H1 (cell line): ENCODE measurements at regions not wholly inside any gene's neighbourhood (a gene's known extent, or its start where the extent isn't known, plus 50 kb on each side); places are given as distances from the start of the nearest gene placed in this dataset.

ENCODE experiments used
- CHD1 ChIP-seq: IDR thresholded peaks from 2 replicates; pipeline ENCODE4 v1.6.1; 2012; ENCODE audit warnings: low read depth, low read length, improper control_type of control experiment
- EP300 ChIP-seq, 2 experiments: IDR thresholded peaks; 1 replicate in 1 of 2; 2 replicates in 1 of 2; pipeline ENCODE4 v1.6.1; 2011 to 2012; ENCODE audit warnings: low read depth in 2 of 2, low read length in 2 of 2, mild to moderate bottlenecking in 2 of 2, borderline replicate concordance in 1 of 2, inconsistent platforms in 1 of 2, moderate library complexity in 1 of 2
- EZH2 ChIP-seq: fragments of 200-600 bp; sonication (generic); IDR thresholded peaks from 2 replicates; pipeline ENCODE4 v1.7.1; 2012; ENCODE audit warnings: low read depth, mild to moderate bottlenecking, moderate library complexity, low read length, inconsistent platforms; ENCODE audit not compliant: severe bottlenecking
- NRF1 ChIP-seq: IDR thresholded peaks from 2 replicates; pipeline ENCODE4 v1.6.1; 2011; ENCODE audit warnings: mild to moderate bottlenecking, low read depth, low read length, improper control_type of control experiment
- POLR2A ChIP-seq, 2 experiments: IDR thresholded peaks; 1 replicate in 1 of 2; 2 replicates in 1 of 2; pipeline ENCODE4 v1.6.1; 2011; ENCODE audit warnings: low read depth in 2 of 2, low read length in 2 of 2, mild to moderate bottlenecking in 2 of 2; ENCODE audit errors: control extremely low read depth in 1 of 2
- POLR2AphosphoS5 ChIP-seq: IDR thresholded peaks from 2 replicates; pipeline ENCODE4 v1.6.1; 2011; ENCODE audit warnings: low read depth, low read length
- RNF2 ChIP-seq: fragments of 200-900, 300-1000 bp; sonication (generic); IDR thresholded peaks from 2 replicates; pipeline ENCODE4 v1.7.1; 2016; ENCODE audit warnings: borderline replicate concordance, low read depth, mild to moderate bottlenecking, antibody characterized with exemption, low read length; ENCODE audit not compliant: poor library complexity, severe bottlenecking; ENCODE audit errors: missing control alignments
- SIN3A ChIP-seq, 2 experiments: IDR thresholded peaks in 1 of 2; conservative IDR thresholded peaks in 1 of 2; 2 replicates each; pipeline ENCODE4 v1.6.1; 2011 to 2012; ENCODE audit warnings: low read length in 2 of 2, improper control_type of control experiment in 1 of 2, low read depth in 1 of 2, mild to moderate bottlenecking in 1 of 2
- TF ChIP-seq, protein P1 (sequence below), 3 experiments: IDR thresholded peaks; 1 replicate in 2 of 3; 2 replicates in 1 of 3; pipeline versions ENCODE4 v1.5.1 to v1.6.1; 2011; ENCODE audit warnings: low read length in 3 of 3, mild to moderate bottlenecking in 3 of 3, inconsistent platforms in 2 of 3, low read depth in 1 of 3, moderate library complexity in 1 of 3; ENCODE audit not compliant: insufficient read depth in 1 of 3; ENCODE audit errors: control extremely low read depth in 1 of 3
- TF ChIP-seq, protein P2 (sequence below): fragments of 300-600 bp; sonication (generic); IDR thresholded peaks from 2 replicates; pipeline ENCODE4 v1.7.1; 2012; ENCODE audit warnings: low read length, moderate library complexity, mild to moderate bottlenecking, inconsistent platforms; ENCODE audit not compliant: insufficient replicate concordance
- TF ChIP-seq, protein P3 (sequence below): IDR thresholded peaks from 2 replicates; pipeline ENCODE4 v1.6.1; 2012; ENCODE audit warnings: low read length, inconsistent platforms

DNA sequence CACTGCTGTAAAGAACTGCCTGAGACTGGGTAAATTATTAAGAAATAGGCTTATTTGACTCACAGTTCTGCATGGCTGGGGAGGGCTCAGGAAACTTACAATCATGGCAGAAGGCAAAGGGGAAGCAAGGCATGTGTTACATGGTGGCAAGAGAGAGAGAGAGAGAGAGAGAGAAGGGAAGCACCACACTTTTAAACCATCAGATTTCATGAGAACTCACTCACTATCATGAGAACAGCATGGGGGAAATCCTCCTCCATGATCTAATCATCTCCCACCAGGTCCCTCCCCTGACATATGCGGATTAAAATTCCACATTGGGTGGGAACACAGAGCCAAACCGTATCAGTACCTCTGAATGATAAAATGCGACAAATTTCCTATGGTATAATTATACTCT, 203.9 kb upstream of the MARCKS start:
- TF ChIP-seq, protein P1, sequence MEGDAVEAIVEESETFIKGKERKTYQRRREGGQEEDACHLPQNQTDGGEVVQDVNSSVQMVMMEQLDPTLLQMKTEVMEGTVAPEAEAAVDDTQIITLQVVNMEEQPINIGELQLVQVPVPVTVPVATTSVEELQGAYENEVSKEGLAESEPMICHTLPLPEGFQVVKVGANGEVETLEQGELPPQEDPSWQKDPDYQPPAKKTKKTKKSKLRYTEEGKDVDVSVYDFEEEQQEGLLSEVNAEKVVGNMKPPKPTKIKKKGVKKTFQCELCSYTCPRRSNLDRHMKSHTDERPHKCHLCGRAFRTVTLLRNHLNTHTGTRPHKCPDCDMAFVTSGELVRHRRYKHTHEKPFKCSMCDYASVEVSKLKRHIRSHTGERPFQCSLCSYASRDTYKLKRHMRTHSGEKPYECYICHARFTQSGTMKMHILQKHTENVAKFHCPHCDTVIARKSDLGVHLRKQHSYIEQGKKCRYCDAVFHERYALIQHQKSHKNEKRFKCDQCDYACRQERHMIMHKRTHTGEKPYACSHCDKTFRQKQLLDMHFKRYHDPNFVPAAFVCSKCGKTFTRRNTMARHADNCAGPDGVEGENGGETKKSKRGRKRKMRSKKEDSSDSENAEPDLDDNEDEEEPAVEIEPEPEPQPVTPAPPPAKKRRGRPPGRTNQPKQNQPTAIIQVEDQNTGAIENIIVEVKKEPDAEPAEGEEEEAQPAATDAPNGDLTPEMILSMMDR (IDR thresholded peaks at IDR 0.05; ENCODE audit: control extremely low read depth in 1 of 3, insufficient read depth in 1 of 3, low read depth in 1 of 3, low read length in 3 of 3), result no peak
- TF ChIP-seq, protein P2, sequence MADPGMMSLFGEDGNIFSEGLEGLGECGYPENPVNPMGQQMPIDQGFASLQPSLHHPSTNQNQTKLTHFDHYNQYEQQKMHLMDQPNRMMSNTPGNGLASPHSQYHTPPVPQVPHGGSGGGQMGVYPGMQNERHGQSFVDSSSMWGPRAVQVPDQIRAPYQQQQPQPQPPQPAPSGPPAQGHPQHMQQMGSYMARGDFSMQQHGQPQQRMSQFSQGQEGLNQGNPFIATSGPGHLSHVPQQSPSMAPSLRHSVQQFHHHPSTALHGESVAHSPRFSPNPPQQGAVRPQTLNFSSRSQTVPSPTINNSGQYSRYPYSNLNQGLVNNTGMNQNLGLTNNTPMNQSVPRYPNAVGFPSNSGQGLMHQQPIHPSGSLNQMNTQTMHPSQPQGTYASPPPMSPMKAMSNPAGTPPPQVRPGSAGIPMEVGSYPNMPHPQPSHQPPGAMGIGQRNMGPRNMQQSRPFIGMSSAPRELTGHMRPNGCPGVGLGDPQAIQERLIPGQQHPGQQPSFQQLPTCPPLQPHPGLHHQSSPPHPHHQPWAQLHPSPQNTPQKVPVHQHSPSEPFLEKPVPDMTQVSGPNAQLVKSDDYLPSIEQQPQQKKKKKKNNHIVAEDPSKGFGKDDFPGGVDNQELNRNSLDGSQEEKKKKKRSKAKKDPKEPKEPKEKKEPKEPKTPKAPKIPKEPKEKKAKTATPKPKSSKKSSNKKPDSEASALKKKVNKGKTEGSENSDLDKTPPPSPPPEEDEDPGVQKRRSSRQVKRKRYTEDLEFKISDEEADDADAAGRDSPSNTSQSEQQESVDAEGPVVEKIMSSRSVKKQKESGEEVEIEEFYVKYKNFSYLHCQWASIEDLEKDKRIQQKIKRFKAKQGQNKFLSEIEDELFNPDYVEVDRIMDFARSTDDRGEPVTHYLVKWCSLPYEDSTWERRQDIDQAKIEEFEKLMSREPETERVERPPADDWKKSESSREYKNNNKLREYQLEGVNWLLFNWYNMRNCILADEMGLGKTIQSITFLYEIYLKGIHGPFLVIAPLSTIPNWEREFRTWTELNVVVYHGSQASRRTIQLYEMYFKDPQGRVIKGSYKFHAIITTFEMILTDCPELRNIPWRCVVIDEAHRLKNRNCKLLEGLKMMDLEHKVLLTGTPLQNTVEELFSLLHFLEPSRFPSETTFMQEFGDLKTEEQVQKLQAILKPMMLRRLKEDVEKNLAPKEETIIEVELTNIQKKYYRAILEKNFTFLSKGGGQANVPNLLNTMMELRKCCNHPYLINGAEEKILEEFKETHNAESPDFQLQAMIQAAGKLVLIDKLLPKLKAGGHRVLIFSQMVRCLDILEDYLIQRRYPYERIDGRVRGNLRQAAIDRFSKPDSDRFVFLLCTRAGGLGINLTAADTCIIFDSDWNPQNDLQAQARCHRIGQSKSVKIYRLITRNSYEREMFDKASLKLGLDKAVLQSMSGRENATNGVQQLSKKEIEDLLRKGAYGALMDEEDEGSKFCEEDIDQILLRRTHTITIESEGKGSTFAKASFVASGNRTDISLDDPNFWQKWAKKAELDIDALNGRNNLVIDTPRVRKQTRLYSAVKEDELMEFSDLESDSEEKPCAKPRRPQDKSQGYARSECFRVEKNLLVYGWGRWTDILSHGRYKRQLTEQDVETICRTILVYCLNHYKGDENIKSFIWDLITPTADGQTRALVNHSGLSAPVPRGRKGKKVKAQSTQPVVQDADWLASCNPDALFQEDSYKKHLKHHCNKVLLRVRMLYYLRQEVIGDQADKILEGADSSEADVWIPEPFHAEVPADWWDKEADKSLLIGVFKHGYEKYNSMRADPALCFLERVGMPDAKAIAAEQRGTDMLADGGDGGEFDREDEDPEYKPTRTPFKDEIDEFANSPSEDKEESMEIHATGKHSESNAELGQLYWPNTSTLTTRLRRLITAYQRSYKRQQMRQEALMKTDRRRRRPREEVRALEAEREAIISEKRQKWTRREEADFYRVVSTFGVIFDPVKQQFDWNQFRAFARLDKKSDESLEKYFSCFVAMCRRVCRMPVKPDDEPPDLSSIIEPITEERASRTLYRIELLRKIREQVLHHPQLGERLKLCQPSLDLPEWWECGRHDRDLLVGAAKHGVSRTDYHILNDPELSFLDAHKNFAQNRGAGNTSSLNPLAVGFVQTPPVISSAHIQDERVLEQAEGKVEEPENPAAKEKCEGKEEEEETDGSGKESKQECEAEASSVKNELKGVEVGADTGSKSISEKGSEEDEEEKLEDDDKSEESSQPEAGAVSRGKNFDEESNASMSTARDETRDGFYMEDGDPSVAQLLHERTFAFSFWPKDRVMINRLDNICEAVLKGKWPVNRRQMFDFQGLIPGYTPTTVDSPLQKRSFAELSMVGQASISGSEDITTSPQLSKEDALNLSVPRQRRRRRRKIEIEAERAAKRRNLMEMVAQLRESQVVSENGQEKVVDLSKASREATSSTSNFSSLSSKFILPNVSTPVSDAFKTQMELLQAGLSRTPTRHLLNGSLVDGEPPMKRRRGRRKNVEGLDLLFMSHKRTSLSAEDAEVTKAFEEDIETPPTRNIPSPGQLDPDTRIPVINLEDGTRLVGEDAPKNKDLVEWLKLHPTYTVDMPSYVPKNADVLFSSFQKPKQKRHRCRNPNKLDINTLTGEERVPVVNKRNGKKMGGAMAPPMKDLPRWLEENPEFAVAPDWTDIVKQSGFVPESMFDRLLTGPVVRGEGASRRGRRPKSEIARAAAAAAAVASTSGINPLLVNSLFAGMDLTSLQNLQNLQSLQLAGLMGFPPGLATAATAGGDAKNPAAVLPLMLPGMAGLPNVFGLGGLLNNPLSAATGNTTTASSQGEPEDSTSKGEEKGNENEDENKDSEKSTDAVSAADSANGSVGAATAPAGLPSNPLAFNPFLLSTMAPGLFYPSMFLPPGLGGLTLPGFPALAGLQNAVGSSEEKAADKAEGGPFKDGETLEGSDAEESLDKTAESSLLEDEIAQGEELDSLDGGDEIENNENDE, result no peak
- TF ChIP-seq CHD1 (no peak), EP300 (IDR thresholded peaks at IDR 0.05; ENCODE audit: borderline replicate concordance in 1 of 2, low read depth in 2 of 2, low read length in 2 of 2) (no peak), POLR2A (IDR thresholded peaks at IDR 0.05; ENCODE audit: control extremely low read depth in 1 of 2, low read depth in 2 of 2, low read length in 2 of 2) (no peak), NRF1 (no peak), SIN3A (conservative IDR thresholded peaks at IDR 0.05 in 1 of 2, IDR thresholded peaks at IDR 0.05 in 1 of 2; ENCODE audit: low read depth in 1 of 2, low read length in 2 of 2) (no peak), RNF2 (no peak), EZH2 (no peak), POLR2AphosphoS5 (no peak)
- TF ChIP-seq, protein P3, sequence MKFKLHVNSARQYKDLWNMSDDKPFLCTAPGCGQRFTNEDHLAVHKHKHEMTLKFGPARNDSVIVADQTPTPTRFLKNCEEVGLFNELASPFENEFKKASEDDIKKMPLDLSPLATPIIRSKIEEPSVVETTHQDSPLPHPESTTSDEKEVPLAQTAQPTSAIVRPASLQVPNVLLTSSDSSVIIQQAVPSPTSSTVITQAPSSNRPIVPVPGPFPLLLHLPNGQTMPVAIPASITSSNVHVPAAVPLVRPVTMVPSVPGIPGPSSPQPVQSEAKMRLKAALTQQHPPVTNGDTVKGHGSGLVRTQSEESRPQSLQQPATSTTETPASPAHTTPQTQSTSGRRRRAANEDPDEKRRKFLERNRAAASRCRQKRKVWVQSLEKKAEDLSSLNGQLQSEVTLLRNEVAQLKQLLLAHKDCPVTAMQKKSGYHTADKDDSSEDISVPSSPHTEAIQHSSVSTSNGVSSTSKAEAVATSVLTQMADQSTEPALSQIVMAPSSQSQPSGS, result no peak
